Neural cell (in vitro differentiated cells): ENCODE measurements at regions not wholly inside any gene's neighbourhood (a gene's known extent, or its start where the extent isn't known, plus 50 kb on each side); places are given as distances from the start of the nearest gene placed in this dataset.

Experiments used
- H2AFZ ChIP-seq: fragments of 200-600, 300-800 bp; sonication (generic), shearing (Covaris generic); 2 replicates; pipeline ENCODE4 v1.6.0; 2014; ENCODE audit warnings: low read depth, mild to moderate bottlenecking, antibody characterized with exemption, low read length, moderate library complexity
- H3F3A ChIP-seq: fragments of 200-600 bp; shearing (Covaris generic); 2 replicates; pipeline ENCODE4 v1.6.1; 2016; ENCODE audit warnings: mild to moderate bottlenecking, moderate library complexity, mixed read lengths, antibody characterized with exemption, low read length; ENCODE audit not compliant: insufficient read depth, poor library complexity, severe bottlenecking
- H3K27ac ChIP-seq: fragments of 200-600, 300-800 bp; sonication (generic), shearing (Covaris generic); 2 replicates; pipeline ENCODE4 v1.5.1; 2014; ENCODE audit warnings: mild to moderate bottlenecking, low read length, moderate library complexity
- H3K27me3 ChIP-seq: fragments of 300-800, 200-600 bp; sonication (generic), shearing (Covaris generic); 2 replicates; pipeline ENCODE4 v1.6.0; 2014; ENCODE audit warnings: mild to moderate bottlenecking, low read depth, low read length, moderate library complexity; ENCODE audit not compliant: insufficient read depth
- H3K36me3 ChIP-seq: fragments of 300-800, 200-600 bp; sonication (generic), shearing (Covaris generic); 2 replicates; pipeline ENCODE4 v1.5.1; 2014; ENCODE audit warnings: mild to moderate bottlenecking, antibody characterized with exemption, low read length, moderate library complexity; ENCODE audit not compliant: insufficient read depth
- H3K4me2 ChIP-seq: fragments of 300-800, 200-600 bp; sonication (generic), shearing (Covaris generic); 2 replicates; pipeline ENCODE4 v1.6.0; 2014; ENCODE audit warnings: mild to moderate bottlenecking, low read length
- H3K4me3 ChIP-seq: fragments of 300-800, 200-600 bp; sonication (generic), shearing (Covaris generic); 2 replicates; pipeline ENCODE4 v1.5.1; 2014; ENCODE audit warnings: mild to moderate bottlenecking, low read length, moderate library complexity
- H3K79me2 ChIP-seq: fragments of 200-600 bp; shearing (Covaris generic); replicated peaks from 2 replicates; pipeline ENCODE4 v1.6.0; 2014; ENCODE audit warnings: mild to moderate bottlenecking, low read length, moderate library complexity; ENCODE audit not compliant: insufficient read depth
- H3K9ac ChIP-seq: fragments of 300-800, 200-600 bp; sonication (generic), shearing (Covaris generic); 2 replicates; pipeline ENCODE4 v1.6.1; 2016; ENCODE audit warnings: mild to moderate bottlenecking, low read length, mixed read lengths
- H3K9me2 ChIP-seq: fragments of 200-600 bp; shearing (Covaris generic); 2 replicates; pipeline ENCODE4 v1.6.1; 2016; ENCODE audit warnings: mild to moderate bottlenecking, low read length, mixed read lengths; ENCODE audit not compliant: insufficient read depth
- H3K9me3 ChIP-seq: fragments of 200-600, 300-800 bp; sonication (generic), shearing (Covaris generic); 2 replicates; pipeline ENCODE4 v1.6.1; 2016; ENCODE audit warnings: mild to moderate bottlenecking, mixed run types, low read length, moderate library complexity, mixed read lengths
- H4K20me1 ChIP-seq: fragments of 200-600 bp; shearing (Covaris generic); 2 replicates; pipeline ENCODE4 v1.6.1; 2016; ENCODE audit warnings: mild to moderate bottlenecking, mixed run types; ENCODE audit not compliant: insufficient read depth
- CTCF ChIP-seq: fragments of 450-650 bp; IDR thresholded peaks from 2 replicates; pipeline ENCODE4 v1.5.1; 2014; ENCODE audit warnings: antibody characterized with exemption, mild to moderate bottlenecking, moderate library complexity; ENCODE audit not compliant: poor library complexity, severe bottlenecking
- EP300 ChIP-seq: fragments of 450-650 bp; conservative IDR thresholded peaks from 2 replicates; pipeline ENCODE4 v1.6.1; 2014; ENCODE audit warnings: antibody characterized with exemption, mild to moderate bottlenecking, moderate library complexity; ENCODE audit not compliant: poor library complexity, severe bottlenecking
- EZH2 ChIP-seq: fragments of 200-600, 300-800 bp; shearing (Covaris generic), sonication (generic); IDR thresholded peaks from 2 replicates; pipeline ENCODE4 v1.6.1; 2014; ENCODE audit warnings: antibody characterized with exemption, low read length, borderline replicate concordance, mild to moderate bottlenecking; ENCODE audit not compliant: insufficient read depth, poor library complexity, severe bottlenecking
- MXI1 ChIP-seq: fragments of 450-650 bp; conservative IDR thresholded peaks from 2 replicates; pipeline ENCODE4 v1.6.1; 2014; ENCODE audit warnings: antibody characterized with exemption, mild to moderate bottlenecking; ENCODE audit not compliant: poor library complexity, severe bottlenecking
- POLR2AphosphoS5 ChIP-seq: IDR thresholded peaks from 2 replicates; pipeline ENCODE4 v1.6.1; 2012
- RAD21 ChIP-seq: fragments of 450-650 bp; conservative IDR thresholded peaks from 2 replicates; pipeline ENCODE4 v1.6.1; 2014; ENCODE audit warnings: antibody characterized with exemption, mild to moderate bottlenecking, moderate library complexity
- REST ChIP-seq: IDR thresholded peaks from 2 replicates; pipeline ENCODE4 v1.6.1; 2012; ENCODE audit warnings: borderline replicate concordance
- SMC3 ChIP-seq: fragments of 450-650 bp; conservative IDR thresholded peaks from 2 replicates; pipeline ENCODE4 v1.6.1; 2014; ENCODE audit warnings: antibody characterized with exemption, mild to moderate bottlenecking, moderate library complexity; ENCODE audit not compliant: poor library complexity
- TAF1 ChIP-seq: IDR thresholded peaks from 2 replicates; pipeline ENCODE4 v1.6.1; 2012; ENCODE audit warnings: low read depth

DNA sequence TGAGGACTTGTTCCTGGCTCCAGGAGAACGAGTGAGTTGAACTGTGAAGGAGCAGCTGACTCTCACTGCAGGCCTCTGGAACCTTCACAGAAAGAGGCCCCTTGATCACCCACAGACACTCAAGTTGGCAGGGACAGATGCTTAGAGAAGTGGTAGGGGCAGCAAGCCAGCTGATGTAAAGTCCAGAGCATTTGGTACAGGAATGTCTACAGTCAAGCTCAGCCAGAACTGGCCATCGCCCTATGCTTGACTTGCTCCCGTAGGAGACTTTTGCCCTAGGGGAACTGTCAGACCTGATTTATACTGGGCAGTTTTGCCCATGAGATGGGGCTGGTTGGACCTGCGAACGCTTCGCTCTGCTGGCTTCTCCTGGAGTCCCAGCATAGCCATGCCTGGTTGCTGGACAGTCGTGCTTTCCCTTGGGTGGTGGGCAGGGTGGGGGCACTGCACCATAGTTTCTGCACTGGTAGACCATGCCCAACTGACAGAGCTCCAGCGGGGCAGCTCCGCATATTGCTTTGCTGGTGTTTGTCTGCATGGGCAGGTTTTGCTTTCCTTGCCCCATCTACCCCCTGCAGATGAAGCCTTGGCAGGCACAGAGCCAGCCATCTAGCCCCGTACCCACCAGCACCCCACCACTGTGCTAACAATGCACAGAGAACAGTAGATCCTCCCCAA, 977.7 kb downstream of the JRKL start:
- TF ChIP-seq RAD21: no peak
- no peak for TF ChIP-seq EP300
- no peak for TF ChIP-seq REST
- no peak for TF ChIP-seq POLR2AphosphoS5
- TF ChIP-seq CTCF: no peak
- no peak for TF ChIP-seq MXI1
- no peak for TF ChIP-seq SMC3
- TF ChIP-seq EZH2: no peak
- TF ChIP-seq TAF1: no peak
- Histone ChIP-seq H2AFZ (no peak overlapping the region), H3K36me3 (no peaks in the 10 kb centered on the region), H3F3A (no peaks in the 10 kb centered on the region), H3K4me2 (no peak overlapping the region), H3K79me2 (no peaks in the 10 kb centered on the region), H3K9me3 (peaks cover 12% of the 10 kb centered on the region), H3K4me3 (no peak overlapping the region), H3K27ac (no peak overlapping the region), H4K20me1 (no peaks in the 10 kb centered on the region), H3K9ac (no peak overlapping the region), H3K27me3 (no peaks in the 10 kb centered on the region), H3K9me2 (no peaks in the 10 kb centered on the region)

DNA sequence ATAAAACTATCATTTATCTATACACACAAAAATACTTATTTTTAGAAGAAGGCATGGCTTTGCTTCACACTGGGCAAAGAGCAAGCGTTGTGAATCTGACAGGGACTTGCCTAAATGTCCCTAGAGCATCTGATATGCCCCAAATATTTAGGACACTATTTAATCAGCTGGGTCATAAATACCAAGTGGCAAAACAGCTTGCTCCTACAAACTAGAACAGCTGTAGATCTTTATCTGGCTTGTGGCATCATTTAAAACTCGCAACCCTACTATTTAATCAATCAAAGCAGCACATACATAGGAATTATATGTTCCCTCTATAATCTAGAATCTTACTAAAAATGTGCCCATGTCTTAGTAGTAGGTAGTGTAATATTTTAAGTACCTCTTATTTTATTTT, 999.5 kb downstream of the JRKL start:
- Histone ChIP-seq H3K9ac (no peak overlapping the region), H3K4me3 (no peak overlapping the region), H3K36me3 (no peaks in the 10 kb centered on the region), H4K20me1 (no peaks in the 10 kb centered on the region), H3F3A (no peaks in the 10 kb centered on the region), H3K4me2 (no peak overlapping the region), H2AFZ (no peak overlapping the region), H3K9me2 (no peaks in the 10 kb centered on the region), H3K27ac (no peak overlapping the region), H3K9me3 (no peaks in the 10 kb centered on the region), H3K79me2 (no peaks in the 10 kb centered on the region), H3K27me3 (no peaks in the 10 kb centered on the region)
- TF ChIP-seq POLR2AphosphoS5 (no peak), SMC3 (no peak), RAD21 (no peak), REST (no peak), TAF1 (no peak), CTCF (no peak), EZH2 (no peak), EP300 (no peak), MXI1 (no peak)
